GM21360 (cell line): ENCODE measurements at regions not wholly inside any gene's neighbourhood (a gene's known extent, or its start where the extent isn't known, plus 50 kb on each side); places are given as distances from the start of the nearest gene placed in this dataset.
"Not testable (repeated sequence)": the region's sequence is repeated elsewhere in the genome, so short reads cannot be mapped to it uniquely, and the experiment has no call there.

Experiments used
- ATAC-seq: cut with Tn5 transposase; IDR thresholded peaks from one replicate; pipeline ENCODE4 v1.9.1; 2021; ENCODE audit warnings: mild to moderate bottlenecking, moderate library complexity; ENCODE audit not compliant: unreplicated experiment

GRCh38 chr1:121518726-121519041 lies 333.9 kb downstream of the SRGAP2C start:
- ATAC-seq: no peak

- ATAC-seq: no peak
These were observed 334.4 kb downstream of the SRGAP2C start for GRCh38 chr1:121519042-121519755.

GRCh38 chr1:121519756-121520286 lies 335.0 kb downstream of the SRGAP2C start:
- not testable (repeated sequence) for ATAC-seq

- ATAC-seq: no peak
These were observed 337.4 kb downstream of the SRGAP2C start for GRCh38 chr1:121522061-121522759.

- ATAC-seq: not testable (repeated sequence)
These were observed 338.3 kb downstream of the SRGAP2C start for GRCh38 chr1:121523112-121523511.

GRCh38 chr1:121525355-121525754 lies 340.6 kb downstream of the SRGAP2C start:
- no peak for ATAC-seq

GRCh38 chr1:121528958-121529357 lies 344.2 kb downstream of the SRGAP2C start:
- not testable (repeated sequence) for ATAC-seq

GRCh38 chr1:121530026-121530425 lies 345.3 kb downstream of the SRGAP2C start:
- not testable (repeated sequence) for ATAC-seq

GRCh38 chr1:121531747-121532146 lies 347.0 kb downstream of the SRGAP2C start:
- not testable (repeated sequence) for ATAC-seq

- ATAC-seq: not testable (repeated sequence)
These were observed 353.4 kb downstream of the SRGAP2C start for GRCh38 chr1:121538148-121538547.

- no peak for ATAC-seq
These were observed 354.3 kb downstream of the SRGAP2C start for GRCh38 chr1:121538943-121539575.

GRCh38 chr1:121543988-121544387 lies 359.2 kb downstream of the SRGAP2C start:
- ATAC-seq: not testable (repeated sequence)

GRCh38 chr1:121544500-121544899 lies 359.7 kb downstream of the SRGAP2C start:
- ATAC-seq: no peak

GRCh38 chr1:121545899-121546298 lies 361.1 kb downstream of the SRGAP2C start:
- not testable (repeated sequence) for ATAC-seq

GRCh38 chr1:121546830-121547591 lies 362.2 kb downstream of the SRGAP2C start:
- no peak for ATAC-seq

- not testable (repeated sequence) for ATAC-seq
These were observed 363.0 kb downstream of the SRGAP2C start for GRCh38 chr1:121547726-121548125.

- not testable (repeated sequence) for ATAC-seq
These were observed 366.0 kb downstream of the SRGAP2C start for GRCh38 chr1:121550817-121551216.

GRCh38 chr1:121551491-121551890 lies 366.7 kb downstream of the SRGAP2C start:
- ATAC-seq: not testable (repeated sequence)

- ATAC-seq: not testable (repeated sequence)
These were observed 371.8 kb downstream of the SRGAP2C start for GRCh38 chr1:121556560-121556959.

- not testable (repeated sequence) for ATAC-seq
These were observed 373.3 kb downstream of the SRGAP2C start for GRCh38 chr1:121558034-121558433.

GRCh38 chr1:121558514-121558913 lies 373.7 kb downstream of the SRGAP2C start:
- no peak for ATAC-seq
